Cardiac septum (tissue), 1 donor: ENCODE measurements at regions not wholly inside any gene's neighbourhood (a gene's known extent, or its start where the extent isn't known, plus 50 kb on each side); places are given as distances from the start of the nearest gene placed in this dataset.
"Not testable (repeated sequence)": the region's sequence is repeated elsewhere in the genome, so short reads cannot be mapped to it uniquely, and the experiment has no call there.

Source experiments
- DNase-seq: peaks from one replicate; pipeline ENCODE4 v3.0.0-alpha.2; 2020; ENCODE audit warnings: low spot score
- intact Hi-C: fragments of 100-400 bp; cut with DNase I; formaldehyde crosslinking; loops from one replicate; pipeline ENCODE4 v1.14.0; 2022
- donor health status: DM: no; HTN: no; CAD: no.

GRCh38 chr10:94122211-94122610 is 128.5 kb downstream of the PLCE1 start:
- DNase-seq, result no peak
- intact Hi-C loops, result no loop called here

GRCh38 chr10:94123258-94123995 is 129.7 kb downstream of the PLCE1 start:
- no peak for DNase-seq
- intact Hi-C loops, result no loop called here

- intact Hi-C loops, DNase-seq: not testable (repeated sequence)
Measured at GRCh38 chr10:94124147-94124546, 130.4 kb downstream of the PLCE1 start.

- intact Hi-C loops, result not testable (repeated sequence)
Measured at GRCh38 chr10:94125268-94125667, 131.5 kb downstream of the PLCE1 start.

GRCh38 chr10:94125856-94126255 is 132.1 kb downstream of the PLCE1 start:
- DNase-seq, result no peak
- intact Hi-C loops, result no loop called here

More at GRCh38 chr10:94125268-94125667, 131.5 kb downstream of the PLCE1 start:
- DNase-seq, result not testable (repeated sequence)

GRCh38 chr10:94129393-94130130 is 135.8 kb downstream of the PLCE1 start:
- intact Hi-C loops, result loop anchor here (5.0 kb wide), 2 partner anchors 132 to 182 kb away; no protein-coding TSS in a partner anchor
- no peak for DNase-seq

- no peak for DNase-seq
- intact Hi-C loops, result loop anchor here (5.0 kb wide), 2 partner anchors 135 to 185 kb away; no protein-coding TSS in a partner anchor
Measured at GRCh38 chr10:94131885-94132284, 138.2 kb downstream of the PLCE1 start.

- intact Hi-C loops, result loop anchor here (5.0 kb wide), 2 partner anchors 136 to 186 kb away; no protein-coding TSS in a partner anchor
- DNase-seq, result peak; percentile 90
Measured at GRCh38 chr10:94133239-94133638, 139.5 kb downstream of the PLCE1 start.

- intact Hi-C loops, result no loop called here
Measured at GRCh38 chr10:94137747-94138146, 144.0 kb downstream of the PLCE1 start.

GRCh38 chr10:94138391-94138790 is 144.7 kb downstream of the PLCE1 start:
- intact Hi-C loops, result no loop called here

More at GRCh38 chr10:94137747-94138146, 144.0 kb downstream of the PLCE1 start:
- no peak for DNase-seq

GRCh38 chr10:94143261-94143660 is 149.5 kb downstream of the PLCE1 start:
- intact Hi-C loops, result no loop called here
- no peak for DNase-seq

More at GRCh38 chr10:94138391-94138790, 144.7 kb downstream of the PLCE1 start:
- DNase-seq, result no peak

GRCh38 chr10:94146313-94146712 is 152.6 kb downstream of the PLCE1 start:
- intact Hi-C loops, result no loop called here
- DNase-seq, result no peak

GRCh38 chr10:94146746-94147145 is 153.0 kb downstream of the PLCE1 start:
- no peak for DNase-seq
- intact Hi-C loops, result no loop called here

GRCh38 chr10:94149702-94150101 is 156.0 kb downstream of the PLCE1 start:
- no peak for DNase-seq
- intact Hi-C loops, result loop anchor here (10.0 kb wide), 1 partner anchor 145 kb away; no protein-coding TSS in a partner anchor

- DNase-seq, result no peak
- intact Hi-C loops, result loop anchor here (10.0 kb wide), 1 partner anchor 146 kb away; no protein-coding TSS in a partner anchor
Measured at GRCh38 chr10:94150541-94151184, 156.9 kb downstream of the PLCE1 start.

GRCh38 chr10:94155722-94156271 is 162.1 kb downstream of the PLCE1 start:
- intact Hi-C loops, result loop anchor here (10.0 kb wide), 1 partner anchor 151 kb away; no protein-coding TSS in a partner anchor
- no peak for DNase-seq

- intact Hi-C loops, result loop anchor here (10.0 kb wide), 1 partner anchor 152 kb away; no protein-coding TSS in a partner anchor
- DNase-seq, result no peak
Measured at GRCh38 chr10:94156453-94156852, 162.7 kb downstream of the PLCE1 start.

GRCh38 chr10:94165158-94165611 is 171.5 kb downstream of the PLCE1 start:
- intact Hi-C loops, DNase-seq: not testable (repeated sequence)

GRCh38 chr10:94172332-94172731 is 178.6 kb downstream of the PLCE1 start:
- DNase-seq, result no peak
- intact Hi-C loops, result no loop called here
